Psoas muscle (tissue), 7 donors: ENCODE measurements at regions not wholly inside any gene's neighbourhood (a gene's known extent, or its start where the extent isn't known, plus 50 kb on each side); places are given as distances from the start of the nearest gene placed in this dataset.

Source experiments
- ATAC-seq, 4 donors: fragments of 200-7000 bp; cut with Tn5 transposase; one replicate each; pipeline ENCODE4 v1.9.1; 2020; ENCODE audit warnings: moderate library complexity in 3 of 4, mild to moderate bottlenecking in 2 of 4
- DNase-seq, 2 donors: peaks; one replicate each; pipeline ENCODE4 v3.0.0-alpha.2; 2020
- H3K27ac ChIP-seq: fragments of 200-600 bp; one replicate; pipeline ENCODE4 v1.8.0; 2022
- H3K27me3 ChIP-seq, 3 donors: fragments of 200-600 bp in 1 of 3; one replicate each; pipeline versions ENCODE4 v1.6.1 to v1.8.0; 2013 to 2022; ENCODE audit warnings: low read length in 2 of 3, mild to moderate bottlenecking in 2 of 3, moderate library complexity in 1 of 3; ENCODE audit not compliant: insufficient read depth in 3 of 3
- H3K36me3 ChIP-seq, 2 donors: fragments of 200-600 bp in 1 of 2; one replicate each; pipeline versions ENCODE4 v1.6.1 to v1.8.0; 2013 to 2022; ENCODE audit warnings: low read depth in 1 of 2, mild to moderate bottlenecking in 1 of 2, moderate library complexity in 1 of 2; ENCODE audit not compliant: insufficient read depth in 1 of 2
- H3K4me1 ChIP-seq: fragments of 200-600 bp; one replicate; pipeline ENCODE4 v1.8.0; 2022
- H3K4me3 ChIP-seq: fragments of 200-600 bp; one replicate; pipeline ENCODE4 v1.8.0; 2022; ENCODE audit warnings: mild to moderate bottlenecking
- H3K9me3 ChIP-seq: fragments of 200-600 bp; one replicate; pipeline ENCODE4 v1.8.0; 2022
- CTCF ChIP-seq: fragments of 200-600 bp; IDR thresholded peaks from one replicate; pipeline ENCODE4 v1.8.0; 2022; ENCODE audit warnings: antibody characterized with exemption
- WGBS, 3 donors: extraction: QIAGEN DNeasy Blood & Tissue Kit; methylation state at CpG; one replicate each; pipeline versions ENCODE4 v1.1.6 to v1.1.7; 2013; 5-methylcytosine and 5-hydroxymethylcytosine counted together
- intact Hi-C, 2 donors: fragments of 100-400 bp; cut with DNase I; formaldehyde crosslinking; loops; one replicate each; pipeline versions ENCODE4 v1.11.0 to v1.14.2; 2022
- donor health status: healthy with polysubstance abuse.
- donor health status: DM: no; HTN: no; CAD: no; lungs with moderate emphysema.
- donor health status: Bipolar disorder and iron deficiency.
- donor health status: healthy.
- donor health status: DM: yes; HTN: yes; CAD: no.
- donor health status: DM: no; HTN: no; CAD: no.
- donor health status: DM: yes; HTN: yes; CAD: no.

GRCh38 chr4:95627709-95628108 is 78.9 kb upstream of the UNC5C start:
- no peak for TF ChIP-seq CTCF
- Histone ChIP-seq H3K36me3 (no peaks in the 10 kb centered on the region), H3K27me3 (no peaks in the 10 kb centered on the region), H3K4me3 (no peak overlapping the region), H3K27ac (no peak overlapping the region), H3K4me1 (no peaks in the 10 kb centered on the region), H3K9me3 (no peaks in the 10 kb centered on the region)
- no peak for ATAC-seq
- DNase-seq, result no peak
- intact Hi-C loops, result no loop called here
- 45 to 56% (median 52%) methylated on average over 1 of the region's 1 CpG for WGBS, 3 donors

- ATAC-seq (no peak), DNase-seq (no peak)
- no peaks in the 10 kb centered on the region for H3K36me3 ChIP-seq
- H3K4me3 ChIP-seq, result no peak overlapping the region
- 82 to 93% (median 90%) methylated on average over 1 of the region's 1 CpG for WGBS, 3 donors
- intact Hi-C loops, result no loop called here
- no peaks in the 10 kb centered on the region for H3K27me3 ChIP-seq
- H3K27ac ChIP-seq, result no peak overlapping the region
- H3K9me3 ChIP-seq, result no peaks in the 10 kb centered on the region
- TF ChIP-seq CTCF, result no peak
- no peaks in the 10 kb centered on the region for H3K4me1 ChIP-seq
These were observed 78.3 kb upstream of the UNC5C start for GRCh38 chr4:95627024-95627605.

GRCh38 chr4:95625020-95625419 is 76.2 kb upstream of the UNC5C start:
- Histone ChIP-seq H3K27ac (no peak overlapping the region), H3K36me3 (no peaks in the 10 kb centered on the region), H3K27me3 (no peaks in the 10 kb centered on the region), H3K4me1 (no peaks in the 10 kb centered on the region), H3K9me3 (no peaks in the 10 kb centered on the region), H3K4me3 (no peak overlapping the region)
- DNase-seq (no peak), ATAC-seq (no peak)
- TF ChIP-seq CTCF, result no peak
- intact Hi-C loops, result no loop called here

- no peak for DNase-seq
- no peaks in the 10 kb centered on the region for H3K27me3 ChIP-seq
- intact Hi-C loops, result no loop called here
- H3K4me3 ChIP-seq, result no peak overlapping the region
- H3K4me1 ChIP-seq, result no peaks in the 10 kb centered on the region
- WGBS, 3 donors, result 80 to 91% (median 87%) methylated on average over 9 of the region's 9 CpGs
- TF ChIP-seq CTCF, result no peak
- H3K9me3 ChIP-seq, result no peaks in the 10 kb centered on the region
- no peaks in the 10 kb centered on the region for H3K36me3 ChIP-seq
- H3K27ac ChIP-seq, result no peak overlapping the region
- ATAC-seq, result no peak
These were observed 71.0 kb upstream of the UNC5C start for GRCh38 chr4:95619525-95620443.
